Keratinocyte (primary cell): ENCODE measurements at regions not wholly inside any gene's neighbourhood (a gene's known extent, or its start where the extent isn't known, plus 50 kb on each side); places are given as distances from the start of the nearest gene placed in this dataset.

Experiments used
- DNase-seq: peaks from one replicate; pipeline ENCODE4 v3.0.0-alpha.2; 2011; ENCODE audit warnings: low read depth, missing footprints, low spot score
- FAIRE-seq: peaks from 2 replicates; lab custom pipeline; 2011; peaks lifted over from hg19 to GRCh38; lab: Jason Lieb, UNC
- H2AFZ ChIP-seq: 2 replicates; pipeline ENCODE4 v1.6.0; 2012; ENCODE audit warnings: low read length, control low read depth, inconsistent platforms; ENCODE audit not compliant: control insufficient read depth
- H3K27ac ChIP-seq: 2 replicates; pipeline ENCODE4 v1.5.1; 2011; ENCODE audit warnings: low read length; ENCODE audit not compliant: control insufficient read depth, insufficient read depth
- H3K27me3 ChIP-seq: 3 replicates; pipeline ENCODE4 v1.6.0; 2011; ENCODE audit warnings: low read length; ENCODE audit not compliant: control insufficient read depth, insufficient read depth; ENCODE audit errors: extremely low read depth
- H3K36me3 ChIP-seq, 2 experiments: 2 replicates in 1 of 2; 3 replicates in 1 of 2; pipeline ENCODE4 v1.5.1; 2011; ENCODE audit warnings: low read length in 2 of 2, mild to moderate bottlenecking in 1 of 2; ENCODE audit not compliant: control insufficient read depth in 2 of 2, insufficient read depth in 2 of 2; ENCODE audit errors: extremely low read depth in 1 of 2
- H3K4me1 ChIP-seq: 3 replicates; pipeline ENCODE4 v1.5.1; 2011; ENCODE audit warnings: low read length; ENCODE audit not compliant: control insufficient read depth, insufficient read depth; ENCODE audit errors: extremely low read depth
- H3K4me2 ChIP-seq: 3 replicates; pipeline ENCODE4 v1.6.0; 2011; ENCODE audit warnings: low read depth, low read length; ENCODE audit not compliant: control insufficient read depth, insufficient read depth; ENCODE audit errors: extremely low read depth
- H3K4me3 ChIP-seq, 3 experiments: fragments of 200-600 bp in 1 of 3; sonication (generic) in 1 of 3; 2 replicates in 2 of 3; 3 replicates in 1 of 3; pipeline ENCODE4 v1.5.1; 2011 to 2016; ENCODE audit warnings: low read length in 3 of 3, mild to moderate bottlenecking in 3 of 3, control low read depth in 2 of 3, inconsistent platforms in 1 of 3, low read depth in 1 of 3, mixed read lengths in 1 of 3, mixed run types in 1 of 3, moderate library complexity in 1 of 3; ENCODE audit not compliant: control insufficient read depth in 2 of 3, insufficient read depth in 2 of 3; ENCODE audit errors: extremely low read depth in 1 of 3
- H3K79me2 ChIP-seq: 2 replicates; pipeline ENCODE4 v1.6.0; 2012; ENCODE audit warnings: low read length; ENCODE audit not compliant: control insufficient read depth, insufficient read depth
- H3K9ac ChIP-seq: 3 replicates; pipeline ENCODE4 v1.6.0; 2011; ENCODE audit warnings: low read length; ENCODE audit not compliant: control insufficient read depth, insufficient read depth; ENCODE audit errors: extremely low read depth
- H3K9me1 ChIP-seq: 3 replicates; pipeline ENCODE4 v1.6.0; 2011; ENCODE audit warnings: low read length; ENCODE audit not compliant: control insufficient read depth, insufficient read depth; ENCODE audit errors: extremely low read depth
- H3K9me3 ChIP-seq: 2 replicates; pipeline ENCODE4 v1.5.1; 2012; ENCODE audit warnings: low read depth, low read length; ENCODE audit not compliant: control insufficient read depth
- H4K20me1 ChIP-seq: 3 replicates; pipeline ENCODE4 v1.6.0; 2011; ENCODE audit warnings: low read length; ENCODE audit not compliant: control insufficient read depth, insufficient read depth; ENCODE audit errors: extremely low read depth
- EZH2 ChIP-seq: IDR thresholded peaks from one replicate; pipeline ENCODE4 v1.6.1; 2012; ENCODE audit warnings: inconsistent platforms, mild to moderate bottlenecking, low read length, moderate library complexity
- dilution Hi-C: fragments of 300-500 bp; cut with MboI; formaldehyde crosslinking; loops from one replicate; pipeline ENCODE4 v1.7.0; 2020; ENCODE audit warnings: low sequenced_read_pairs; ENCODE audit not compliant: extremely low pct_ligation_motif_present
- TF ChIP-seq, protein P1 (sequence below), 3 experiments: IDR thresholded peaks in 1 of 3; conservative IDR thresholded peaks in 1 of 3; optimal IDR thresholded peaks in 1 of 3; 2 replicates in 2 of 3; 3 replicates in 1 of 3; pipeline versions ENCODE3 to v1.5.1; 2011; ENCODE audit warnings: low read length in 3 of 3, mild to moderate bottlenecking in 3 of 3, moderate library complexity in 2 of 3, control low read depth in 1 of 3, inconsistent platforms in 1 of 3; ENCODE audit not compliant: insufficient read depth in 2 of 3; ENCODE audit errors: extremely low read depth in 1 of 3

DNA sequence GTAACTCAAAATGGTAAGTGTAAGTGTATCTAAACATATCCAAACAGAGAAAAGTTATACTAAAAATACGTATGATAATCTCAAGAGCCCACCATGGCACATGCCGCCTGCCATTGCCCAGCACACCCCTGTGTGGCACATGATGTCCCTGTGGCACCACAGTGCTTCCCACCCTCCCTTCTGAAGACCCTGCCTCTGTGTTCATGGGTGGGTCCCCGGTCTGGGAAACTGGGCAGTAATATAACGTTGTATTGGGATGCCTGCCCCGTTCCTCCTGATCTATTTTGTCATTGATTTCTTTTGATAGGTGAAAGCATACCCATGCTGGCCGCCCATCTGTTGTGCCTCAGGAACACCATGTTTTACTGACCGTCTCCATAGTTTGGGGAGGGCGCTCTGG, 296.8 kb upstream of the SHH start:
- FAIRE-seq (no peak), DNase-seq (no peak)
- no peaks in the 10 kb centered on the region for H3K27me3 ChIP-seq
- H3K27ac ChIP-seq: no peak overlapping the region
- H4K20me1 ChIP-seq: no peaks in the 10 kb centered on the region
- H3K9me1 ChIP-seq: no peaks in the 10 kb centered on the region
- H3K9ac ChIP-seq: no peak overlapping the region
- H3K79me2 ChIP-seq: no peaks in the 10 kb centered on the region
- H3K4me2 ChIP-seq: no peak overlapping the region
- dilution Hi-C loops: no loop called here
- no peaks in the 10 kb centered on the region for H3K4me1 ChIP-seq
- no peak overlapping the region for H3K4me3 ChIP-seq
- H3K9me3 ChIP-seq: peaks cover 2% of the 10 kb centered on the region
- H3K36me3 ChIP-seq: no peaks in the 10 kb centered on the region
- no peak for TF ChIP-seq EZH2
- TF ChIP-seq, protein P1, sequence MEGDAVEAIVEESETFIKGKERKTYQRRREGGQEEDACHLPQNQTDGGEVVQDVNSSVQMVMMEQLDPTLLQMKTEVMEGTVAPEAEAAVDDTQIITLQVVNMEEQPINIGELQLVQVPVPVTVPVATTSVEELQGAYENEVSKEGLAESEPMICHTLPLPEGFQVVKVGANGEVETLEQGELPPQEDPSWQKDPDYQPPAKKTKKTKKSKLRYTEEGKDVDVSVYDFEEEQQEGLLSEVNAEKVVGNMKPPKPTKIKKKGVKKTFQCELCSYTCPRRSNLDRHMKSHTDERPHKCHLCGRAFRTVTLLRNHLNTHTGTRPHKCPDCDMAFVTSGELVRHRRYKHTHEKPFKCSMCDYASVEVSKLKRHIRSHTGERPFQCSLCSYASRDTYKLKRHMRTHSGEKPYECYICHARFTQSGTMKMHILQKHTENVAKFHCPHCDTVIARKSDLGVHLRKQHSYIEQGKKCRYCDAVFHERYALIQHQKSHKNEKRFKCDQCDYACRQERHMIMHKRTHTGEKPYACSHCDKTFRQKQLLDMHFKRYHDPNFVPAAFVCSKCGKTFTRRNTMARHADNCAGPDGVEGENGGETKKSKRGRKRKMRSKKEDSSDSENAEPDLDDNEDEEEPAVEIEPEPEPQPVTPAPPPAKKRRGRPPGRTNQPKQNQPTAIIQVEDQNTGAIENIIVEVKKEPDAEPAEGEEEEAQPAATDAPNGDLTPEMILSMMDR (optimal IDR thresholded peaks at IDR 0.05 in 1 of 3, IDR thresholded peaks at IDR 0.05 in 1 of 3, conservative IDR thresholded peaks at IDR 0.05 in 1 of 3; ENCODE audit: extremely low read depth in 1 of 3, insufficient read depth in 2 of 3, low read length in 3 of 3): no peak
- H2AFZ ChIP-seq: no peak overlapping the region

DNA sequence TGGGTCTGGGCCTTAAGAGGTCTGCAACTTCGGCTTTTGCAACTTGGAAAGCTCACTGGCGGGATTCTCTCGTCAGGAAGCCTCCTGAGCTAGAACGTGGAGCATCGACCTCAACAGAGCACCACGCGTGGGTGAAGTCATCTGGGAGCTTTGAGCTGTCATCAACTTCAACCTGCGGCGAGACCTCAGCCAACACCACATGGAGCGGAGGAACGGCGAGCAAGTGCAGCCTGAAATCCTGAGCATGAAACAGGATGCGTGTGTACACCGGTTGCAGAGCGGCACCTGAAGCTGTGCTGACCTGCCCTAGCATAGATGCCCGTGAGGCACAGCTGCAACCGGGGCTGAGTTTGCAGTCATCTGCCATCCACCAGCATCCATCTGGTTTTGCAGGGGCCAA, 295.7 kb upstream of the SHH start:
- Histone ChIP-seq H3K4me3 (no peak overlapping the region), H3K9ac (no peak overlapping the region), H4K20me1 (no peaks in the 10 kb centered on the region), H2AFZ (no peak overlapping the region), H3K27ac (no peak overlapping the region), H3K4me1 (no peaks in the 10 kb centered on the region), H3K4me2 (no peak overlapping the region), H3K9me3 (peaks cover 2% of the 10 kb centered on the region), H3K36me3 (no peaks in the 10 kb centered on the region), H3K9me1 (no peaks in the 10 kb centered on the region), H3K79me2 (no peaks in the 10 kb centered on the region), H3K27me3 (no peaks in the 10 kb centered on the region)
- dilution Hi-C loops: no loop called here
- no peak for DNase-seq
- FAIRE-seq: no peak
- TF ChIP-seq EZH2: no peak
- TF ChIP-seq, protein P1 (optimal IDR thresholded peaks at IDR 0.05 in 1 of 3, IDR thresholded peaks at IDR 0.05 in 1 of 3, conservative IDR thresholded peaks at IDR 0.05 in 1 of 3; ENCODE audit: extremely low read depth in 1 of 3, insufficient read depth in 2 of 3, low read length in 3 of 3): no peak
